ENCODE measurements at regions not wholly inside any gene's neighbourhood (a gene's known extent, or its start where the extent isn't known, plus 50 kb on each side); places are given as distances from the start of the nearest gene placed in this dataset.

DNA sequence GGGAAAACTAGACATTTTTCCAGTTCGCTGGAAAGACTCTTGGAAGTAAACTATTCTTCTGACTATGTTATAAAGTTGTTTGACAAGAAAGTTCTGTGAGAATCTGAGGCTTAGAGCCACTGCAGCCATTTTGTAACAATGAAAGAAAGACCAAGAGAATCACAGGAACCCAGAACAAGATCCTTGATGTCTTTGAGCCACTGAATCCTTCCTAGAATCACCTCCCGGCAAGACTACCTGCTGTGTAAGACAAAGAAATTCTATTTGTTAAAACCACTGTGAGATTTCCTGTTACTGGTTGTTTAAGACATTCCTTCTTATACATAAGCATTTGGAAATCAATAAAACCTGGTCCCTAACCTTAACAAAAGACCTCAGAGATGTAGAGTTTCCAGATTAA lies 175.7 kb upstream of the RASGEF1B start:
- ATAC-seq (no peak), DNase-seq (ENCODE audit: low read depth, low spot score) (no peak)
- H3K4me1 ChIP-seq (ENCODE audit: control insufficient read depth, insufficient read depth, low read length): no peaks in the 10 kb centered on the region
- intact Hi-C loops (cut with micrococcal nuclease; ENCODE audit: unreplicated experiment): no loop called here
- H3K9me3 ChIP-seq (ENCODE audit: control insufficient read depth, insufficient read depth, low read depth, low read length): no peaks in the 10 kb centered on the region
- BruUV-seq (replicated peaks): no TSS peak
- H3K27me3 ChIP-seq (ENCODE audit: control insufficient read depth, insufficient read depth, low read length): no peaks in the 10 kb centered on the region
- no peaks in the 10 kb centered on the region for H3K36me3 ChIP-seq (ENCODE audit: control insufficient read depth, insufficient read depth, low read length)
- TF ChIP-seq POLR2AphosphoS5 (IDR thresholded peaks at IDR 0.05; ENCODE audit: low read depth, low read length) (no peak), TCF7L2 (IDR thresholded peaks at IDR 0.05; ENCODE audit: low read depth, low read length) (no peak), SIN3A (IDR thresholded peaks at IDR 0.05; ENCODE audit: borderline replicate concordance, insufficient read depth, low read depth, low read length) (no peak)
- TF ChIP-seq, protein P1, sequence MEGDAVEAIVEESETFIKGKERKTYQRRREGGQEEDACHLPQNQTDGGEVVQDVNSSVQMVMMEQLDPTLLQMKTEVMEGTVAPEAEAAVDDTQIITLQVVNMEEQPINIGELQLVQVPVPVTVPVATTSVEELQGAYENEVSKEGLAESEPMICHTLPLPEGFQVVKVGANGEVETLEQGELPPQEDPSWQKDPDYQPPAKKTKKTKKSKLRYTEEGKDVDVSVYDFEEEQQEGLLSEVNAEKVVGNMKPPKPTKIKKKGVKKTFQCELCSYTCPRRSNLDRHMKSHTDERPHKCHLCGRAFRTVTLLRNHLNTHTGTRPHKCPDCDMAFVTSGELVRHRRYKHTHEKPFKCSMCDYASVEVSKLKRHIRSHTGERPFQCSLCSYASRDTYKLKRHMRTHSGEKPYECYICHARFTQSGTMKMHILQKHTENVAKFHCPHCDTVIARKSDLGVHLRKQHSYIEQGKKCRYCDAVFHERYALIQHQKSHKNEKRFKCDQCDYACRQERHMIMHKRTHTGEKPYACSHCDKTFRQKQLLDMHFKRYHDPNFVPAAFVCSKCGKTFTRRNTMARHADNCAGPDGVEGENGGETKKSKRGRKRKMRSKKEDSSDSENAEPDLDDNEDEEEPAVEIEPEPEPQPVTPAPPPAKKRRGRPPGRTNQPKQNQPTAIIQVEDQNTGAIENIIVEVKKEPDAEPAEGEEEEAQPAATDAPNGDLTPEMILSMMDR (IDR thresholded peaks at IDR 0.05): no peak
- TF ChIP-seq, protein P2, sequence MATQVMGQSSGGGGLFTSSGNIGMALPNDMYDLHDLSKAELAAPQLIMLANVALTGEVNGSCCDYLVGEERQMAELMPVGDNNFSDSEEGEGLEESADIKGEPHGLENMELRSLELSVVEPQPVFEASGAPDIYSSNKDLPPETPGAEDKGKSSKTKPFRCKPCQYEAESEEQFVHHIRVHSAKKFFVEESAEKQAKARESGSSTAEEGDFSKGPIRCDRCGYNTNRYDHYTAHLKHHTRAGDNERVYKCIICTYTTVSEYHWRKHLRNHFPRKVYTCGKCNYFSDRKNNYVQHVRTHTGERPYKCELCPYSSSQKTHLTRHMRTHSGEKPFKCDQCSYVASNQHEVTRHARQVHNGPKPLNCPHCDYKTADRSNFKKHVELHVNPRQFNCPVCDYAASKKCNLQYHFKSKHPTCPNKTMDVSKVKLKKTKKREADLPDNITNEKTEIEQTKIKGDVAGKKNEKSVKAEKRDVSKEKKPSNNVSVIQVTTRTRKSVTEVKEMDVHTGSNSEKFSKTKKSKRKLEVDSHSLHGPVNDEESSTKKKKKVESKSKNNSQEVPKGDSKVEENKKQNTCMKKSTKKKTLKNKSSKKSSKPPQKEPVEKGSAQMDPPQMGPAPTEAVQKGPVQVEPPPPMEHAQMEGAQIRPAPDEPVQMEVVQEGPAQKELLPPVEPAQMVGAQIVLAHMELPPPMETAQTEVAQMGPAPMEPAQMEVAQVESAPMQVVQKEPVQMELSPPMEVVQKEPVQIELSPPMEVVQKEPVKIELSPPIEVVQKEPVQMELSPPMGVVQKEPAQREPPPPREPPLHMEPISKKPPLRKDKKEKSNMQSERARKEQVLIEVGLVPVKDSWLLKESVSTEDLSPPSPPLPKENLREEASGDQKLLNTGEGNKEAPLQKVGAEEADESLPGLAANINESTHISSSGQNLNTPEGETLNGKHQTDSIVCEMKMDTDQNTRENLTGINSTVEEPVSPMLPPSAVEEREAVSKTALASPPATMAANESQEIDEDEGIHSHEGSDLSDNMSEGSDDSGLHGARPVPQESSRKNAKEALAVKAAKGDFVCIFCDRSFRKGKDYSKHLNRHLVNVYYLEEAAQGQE (IDR thresholded peaks at IDR 0.05; ENCODE audit: insufficient read depth in 1 of 2, low read depth in 2 of 2, low read length in 1 of 2): no peak
- no peak overlapping the region for H3K27ac ChIP-seq (ENCODE audit: low read length)
- in situ Hi-C loops (cut with HindIII; ENCODE audit: low pct_unique_long_range_greater_than_20kb, low sequenced_read_pairs): no loop called here
- POLR2A ChIA-PET: no interaction called here
- CTCF ChIA-PET: no interaction called here
- H3K4me3 ChIP-seq (ENCODE audit: low read depth in 2 of 2, low read length in 2 of 2): no peak overlapping the region

DNA sequence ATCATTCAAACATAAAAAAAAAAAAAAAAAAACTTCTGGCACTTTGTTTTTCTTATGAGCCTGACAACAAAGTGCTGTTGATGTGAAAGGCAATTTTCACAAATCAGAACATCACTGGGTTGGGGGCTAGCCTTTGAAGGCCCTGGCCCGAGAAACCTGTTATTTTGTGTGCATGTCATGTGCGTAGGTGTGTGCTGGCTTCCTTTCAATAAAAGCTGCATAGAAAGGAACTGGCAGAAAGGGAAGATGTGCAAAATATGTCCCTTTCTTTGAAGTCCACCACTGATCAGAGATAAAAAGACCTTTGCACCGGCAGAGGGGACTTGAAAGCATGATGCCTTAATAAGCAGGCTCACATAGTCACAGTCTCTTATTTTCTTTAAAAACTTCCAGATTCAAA lies 170.8 kb upstream of the RASGEF1B start:
- BruUV-seq (replicated peaks): no TSS peak
- in situ Hi-C loops (cut with HindIII; ENCODE audit: low pct_unique_long_range_greater_than_20kb, low sequenced_read_pairs): no loop called here
- POLR2A ChIA-PET: no interaction called here

More for the DNA sequence above, 170.8 kb upstream of the RASGEF1B start:
- no peaks in the 10 kb centered on the region for H3K36me3 ChIP-seq (ENCODE audit: control insufficient read depth, insufficient read depth, low read length)
- H3K4me3 ChIP-seq (ENCODE audit: low read depth in 2 of 2, low read length in 2 of 2): no peak overlapping the region
- DNase-seq (ENCODE audit: low read depth, low spot score) (no peak), ATAC-seq (no peak)
- H3K4me1 ChIP-seq (ENCODE audit: control insufficient read depth, insufficient read depth, low read length): no peaks in the 10 kb centered on the region
- H3K27ac ChIP-seq (ENCODE audit: low read length): no peak overlapping the region
- no peaks in the 10 kb centered on the region for H3K27me3 ChIP-seq (ENCODE audit: control insufficient read depth, insufficient read depth, low read length)
- TF ChIP-seq TCF7L2 (IDR thresholded peaks at IDR 0.05; ENCODE audit: low read depth, low read length) (no peak), POLR2AphosphoS5 (IDR thresholded peaks at IDR 0.05; ENCODE audit: low read depth, low read length) (no peak), SIN3A (IDR thresholded peaks at IDR 0.05; ENCODE audit: borderline replicate concordance, insufficient read depth, low read depth, low read length) (no peak)
- TF ChIP-seq, protein P1 (IDR thresholded peaks at IDR 0.05): no peak
- TF ChIP-seq, protein P2 (IDR thresholded peaks at IDR 0.05; ENCODE audit: insufficient read depth in 1 of 2, low read depth in 2 of 2, low read length in 1 of 2): no peak
- CTCF ChIA-PET: no interaction called here
- H3K9me3 ChIP-seq (ENCODE audit: control insufficient read depth, insufficient read depth, low read depth, low read length): no peaks in the 10 kb centered on the region
- intact Hi-C loops (cut with micrococcal nuclease; ENCODE audit: unreplicated experiment): no loop called here

Data from Panc1 (cell line).